Mammary epithelial cell (primary cell): ENCODE measurements at regions not wholly inside any gene's neighbourhood (a gene's known extent, or its start where the extent isn't known, plus 50 kb on each side); places are given as distances from the start of the nearest gene placed in this dataset.

ENCODE experiments used
- EZH2 ChIP-seq: IDR thresholded peaks from 2 replicates; pipeline ENCODE4 v1.6.1; 2012; ENCODE audit warnings: low read length, inconsistent platforms, borderline replicate concordance
- TF ChIP-seq, protein P1 (sequence below), 2 donors: IDR thresholded peaks in 1 of 2; conservative IDR thresholded peaks in 1 of 2; 2 replicates each; pipeline ENCODE4 v1.5.1; 2011 to 2012; ENCODE audit warnings: inconsistent platforms in 2 of 2, low read length in 2 of 2, mild to moderate bottlenecking in 2 of 2, control low read depth in 1 of 2, low read depth in 1 of 2; ENCODE audit not compliant: insufficient read depth in 1 of 2; ENCODE audit errors: extremely low read depth in 1 of 2

DNA sequence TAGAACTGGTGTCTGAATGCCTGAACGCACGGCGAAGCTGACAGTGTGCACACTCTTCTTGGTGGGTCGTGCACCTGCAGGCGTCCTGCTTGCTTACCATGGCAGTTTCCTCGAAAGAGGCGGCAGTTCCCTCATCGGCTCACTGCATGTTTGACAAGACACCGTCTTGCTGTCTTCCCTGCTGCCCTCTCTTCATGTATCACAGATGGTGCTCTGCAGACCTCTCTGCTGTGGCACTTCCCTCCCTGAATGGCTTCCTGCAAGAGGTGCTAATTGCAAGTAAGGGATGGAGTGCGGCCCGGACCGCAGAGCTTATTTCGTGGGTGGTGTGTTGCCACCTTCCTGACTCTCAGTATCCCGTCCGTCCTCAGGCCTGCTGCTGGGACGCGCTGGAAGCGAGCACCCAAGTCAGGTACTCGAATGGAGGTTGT is 156.7 kb upstream of the RTL1 start:
- no peak for TF ChIP-seq EZH2
- TF ChIP-seq, protein P1, sequence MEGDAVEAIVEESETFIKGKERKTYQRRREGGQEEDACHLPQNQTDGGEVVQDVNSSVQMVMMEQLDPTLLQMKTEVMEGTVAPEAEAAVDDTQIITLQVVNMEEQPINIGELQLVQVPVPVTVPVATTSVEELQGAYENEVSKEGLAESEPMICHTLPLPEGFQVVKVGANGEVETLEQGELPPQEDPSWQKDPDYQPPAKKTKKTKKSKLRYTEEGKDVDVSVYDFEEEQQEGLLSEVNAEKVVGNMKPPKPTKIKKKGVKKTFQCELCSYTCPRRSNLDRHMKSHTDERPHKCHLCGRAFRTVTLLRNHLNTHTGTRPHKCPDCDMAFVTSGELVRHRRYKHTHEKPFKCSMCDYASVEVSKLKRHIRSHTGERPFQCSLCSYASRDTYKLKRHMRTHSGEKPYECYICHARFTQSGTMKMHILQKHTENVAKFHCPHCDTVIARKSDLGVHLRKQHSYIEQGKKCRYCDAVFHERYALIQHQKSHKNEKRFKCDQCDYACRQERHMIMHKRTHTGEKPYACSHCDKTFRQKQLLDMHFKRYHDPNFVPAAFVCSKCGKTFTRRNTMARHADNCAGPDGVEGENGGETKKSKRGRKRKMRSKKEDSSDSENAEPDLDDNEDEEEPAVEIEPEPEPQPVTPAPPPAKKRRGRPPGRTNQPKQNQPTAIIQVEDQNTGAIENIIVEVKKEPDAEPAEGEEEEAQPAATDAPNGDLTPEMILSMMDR (conservative IDR thresholded peaks at IDR 0.05 in 1 of 2, IDR thresholded peaks at IDR 0.05 in 1 of 2; ENCODE audit: extremely low read depth in 1 of 2, insufficient read depth in 1 of 2, low read depth in 1 of 2, low read length in 2 of 2) = no peak
